Common myeloid progenitor, CD34-positive (primary cell): ENCODE measurements at regions not wholly inside any gene's neighbourhood (a gene's known extent, or its start where the extent isn't known, plus 50 kb on each side); places are given as distances from the start of the nearest gene placed in this dataset.

Experiments
- CTCF ChIA-PET: fragments of 350-600 bp; sonication (Branson Sonifier 250); formaldehyde crosslinking; loops from one replicate; lab custom pipeline; 2021; ENCODE audit warnings: antibody characterized with exemption; lab: Charles Lee
- POLR2A ChIA-PET: fragments of 350-600 bp; sonication (Branson Sonifier 250); formaldehyde crosslinking; loops from one replicate; lab custom pipeline; 2021; ENCODE audit warnings: antibody characterized with exemption; lab: Charles Lee
- DNase-seq, 3 donors: peaks; one replicate each; pipeline versions ENCODE4 v3.0.0 to v3.0.0-alpha.2; 2013
- H3K27ac ChIP-seq, 2 experiments: 1 replicate in 1 of 2; 2 replicates in 1 of 2; pipeline ENCODE4 v1.7.0; 2013; ENCODE audit warnings: inconsistent platforms in 2 of 2, low read length in 2 of 2, mild to moderate bottlenecking in 2 of 2, low read depth in 1 of 2, moderate library complexity in 1 of 2; ENCODE audit not compliant: severe bottlenecking in 2 of 2, insufficient read depth in 1 of 2, poor library complexity in 1 of 2
- H3K27me3 ChIP-seq, 5 experiments: replicated peaks in 2 of 5; 1 replicate in 3 of 5; 2 replicates in 2 of 5; pipeline versions ENCODE4 v1.6.1 to v1.7.0; 2013; ENCODE audit warnings: low read length in 4 of 5, mild to moderate bottlenecking in 2 of 5, moderate library complexity in 2 of 5, inconsistent platforms in 1 of 5; ENCODE audit not compliant: insufficient read depth in 5 of 5, control insufficient read depth in 4 of 5
- H3K36me3 ChIP-seq, 4 experiments: 1 replicate in 2 of 4; 2 replicates in 2 of 4; pipeline versions ENCODE4 v1.6.1 to v1.7.0; 2013; ENCODE audit warnings: low read length in 3 of 4, control low read depth in 1 of 4, mild to moderate bottlenecking in 1 of 4; ENCODE audit not compliant: control insufficient read depth in 4 of 4, insufficient read depth in 4 of 4
- H3K4me1 ChIP-seq, 4 experiments: 1 replicate in 3 of 4; 2 replicates in 1 of 4; pipeline versions ENCODE4 v1.6.1 to v1.7.1; 2013; ENCODE audit warnings: low read length in 3 of 4, mild to moderate bottlenecking in 3 of 4, control low read depth in 1 of 4, inconsistent platforms in 1 of 4, moderate library complexity in 1 of 4; ENCODE audit not compliant: control insufficient read depth in 4 of 4, insufficient read depth in 4 of 4; ENCODE audit errors: control extremely low read depth in 1 of 4
- H3K4me3 ChIP-seq, 7 experiments: 1 replicate in 4 of 7; 2 replicates in 3 of 7; pipeline versions ENCODE4 v1.5.1 to v1.7.0; 2013; ENCODE audit warnings: mild to moderate bottlenecking in 7 of 7, low read length in 6 of 7, moderate library complexity in 6 of 7, inconsistent platforms in 2 of 7, low read depth in 2 of 7, control low read depth in 1 of 7; ENCODE audit not compliant: insufficient read depth in 4 of 7, control insufficient read depth in 1 of 7; ENCODE audit errors: extremely low read depth in 1 of 7
- H3K9me3 ChIP-seq, 5 experiments: 1 replicate in 4 of 5; 2 replicates in 1 of 5; pipeline versions ENCODE4 v1.6.1 to v1.7.1; 2013; ENCODE audit warnings: low read length in 4 of 5, mild to moderate bottlenecking in 2 of 5, inconsistent platforms in 1 of 5, low read depth in 1 of 5, moderate library complexity in 1 of 5; ENCODE audit not compliant: control insufficient read depth in 4 of 5, insufficient read depth in 2 of 5; ENCODE audit errors: control extremely low read depth in 1 of 5
- WGBS: methylation state at CpG from one replicate; pipeline ENCODE4 v1.1.5; 2013; ENCODE audit not compliant: insufficient coverage; 5-methylcytosine and 5-hydroxymethylcytosine counted together

DNA sequence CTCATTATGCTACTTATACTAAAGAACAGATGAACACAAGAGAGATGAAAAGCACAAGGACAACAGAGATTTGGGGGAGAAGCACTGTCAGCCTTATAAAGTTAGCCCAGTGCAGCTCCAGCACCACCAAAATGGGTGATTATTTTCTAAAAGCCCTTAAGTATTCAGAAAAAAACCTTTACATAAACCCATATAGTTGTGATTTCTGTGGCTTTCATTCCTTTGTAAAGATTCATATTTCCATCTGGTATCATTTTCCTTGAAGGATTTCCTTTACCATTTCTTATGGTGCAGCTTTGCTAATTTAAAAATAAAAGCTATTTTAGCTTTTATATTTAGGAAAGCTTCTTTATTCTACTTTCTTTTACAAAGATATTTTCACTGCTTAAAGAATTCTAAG lies 311.0 kb downstream of the TMEM167A start:
- no peaks in the 10 kb centered on the region for H3K36me3 ChIP-seq
- no peak overlapping the region for H3K4me3 ChIP-seq
- no peaks in the 10 kb centered on the region for H3K27me3 ChIP-seq
- DNase-seq: no peak
- H3K9me3 ChIP-seq: peaks cover 0 to 4% (median 2%) of the 10 kb centered on the region in 5 experiments
- CTCF ChIA-PET: no interaction called here
- H3K4me1 ChIP-seq: no peaks in the 10 kb centered on the region
- H3K27ac ChIP-seq: no peak overlapping the region
- POLR2A ChIA-PET: no interaction called here

DNA sequence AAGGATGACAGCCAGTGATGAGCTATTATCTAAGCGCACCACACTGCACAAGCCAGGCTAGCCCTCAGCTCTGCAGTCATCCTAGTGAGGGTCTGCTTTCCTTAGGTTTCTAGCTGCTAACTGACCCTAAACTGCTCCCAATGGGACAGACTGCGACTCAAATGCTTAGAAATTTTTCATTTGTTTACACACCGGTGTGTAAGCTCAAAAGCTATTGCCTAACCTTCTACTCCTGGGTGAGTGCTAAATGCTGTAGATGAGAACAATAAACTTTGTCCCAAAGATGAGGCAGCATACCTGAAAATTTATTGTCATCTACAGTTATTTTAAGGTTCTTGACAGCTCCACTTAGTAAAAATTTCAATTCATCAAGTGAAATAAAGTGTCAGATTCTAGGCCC lies 311.4 kb downstream of the TMEM167A start:
- WGBS: 100% methylated on average over 1 of the region's 3 CpGs
- ChIA-PET CTCF (no interaction called here), POLR2A (no interaction called here)

DNA sequence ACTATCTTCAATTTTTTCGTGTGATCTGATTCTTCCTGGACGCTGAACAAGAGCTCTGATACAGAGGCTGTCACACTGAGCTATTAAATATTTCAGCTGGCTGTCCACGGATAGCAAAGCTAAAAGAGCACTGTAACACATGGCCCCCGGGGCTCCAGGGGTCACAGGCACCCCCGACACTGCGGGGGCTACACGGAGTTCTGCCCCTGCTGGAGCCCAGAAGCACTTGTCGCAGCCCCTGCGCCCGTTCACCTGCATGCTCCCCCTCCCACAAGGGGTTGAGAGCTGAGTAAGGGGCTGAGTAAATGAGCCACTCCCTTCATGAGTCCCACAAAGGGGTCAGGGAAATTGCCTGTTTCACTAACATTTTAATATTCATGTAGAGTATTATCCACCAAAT lies 316.3 kb downstream of the TMEM167A start:
- Histone ChIP-seq H3K9me3 (peaks cover 0 to 7% (median 4%) of the 10 kb centered on the region in 5 experiments), H3K4me1 (no peaks in the 10 kb centered on the region), H3K27me3 (no peaks in the 10 kb centered on the region), H3K27ac (no peak overlapping the region), H3K36me3 (no peaks in the 10 kb centered on the region), H3K4me3 (no peak overlapping the region)
- ChIA-PET CTCF (no interaction called here), POLR2A (no interaction called here)
- DNase-seq: no peak
- WGBS: 96% methylated on average over 10 of the region's 10 CpGs

More for the DNA sequence above, 311.4 kb downstream of the TMEM167A start:
- Histone ChIP-seq H3K27me3 (no peaks in the 10 kb centered on the region), H3K4me1 (no peaks in the 10 kb centered on the region), H3K36me3 (no peaks in the 10 kb centered on the region), H3K27ac (no peak overlapping the region), H3K9me3 (peaks cover 0 to 6% (median 3%) of the 10 kb centered on the region in 5 experiments), H3K4me3 (no peak overlapping the region)
- no peak for DNase-seq

DNA sequence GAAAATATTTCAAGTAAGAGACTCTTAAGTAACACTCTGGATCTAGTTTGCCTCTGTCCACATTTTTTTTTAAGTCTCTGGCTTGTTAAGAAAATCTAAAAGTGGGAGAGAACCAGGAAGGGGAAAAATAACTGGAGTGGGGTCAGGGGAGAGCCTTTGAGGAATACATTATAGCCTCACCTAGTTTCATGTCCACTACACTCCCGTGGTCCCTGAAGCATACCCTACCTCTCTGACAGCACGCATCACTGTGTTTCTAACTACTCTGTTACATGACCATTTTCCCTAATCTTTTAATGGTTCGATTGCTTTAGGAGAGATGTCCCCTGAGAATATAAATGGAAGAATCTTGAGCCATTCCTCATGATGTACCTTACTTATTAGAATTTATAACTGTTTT lies 318.3 kb downstream of the TMEM167A start:
- peaks cover 0 to 7% (median 4%) of the 10 kb centered on the region in 5 experiments for H3K9me3 ChIP-seq
- ChIA-PET CTCF (no interaction called here), POLR2A (no interaction called here)
- H3K36me3 ChIP-seq: no peaks in the 10 kb centered on the region
- no peak for DNase-seq
- H3K4me1 ChIP-seq: no peaks in the 10 kb centered on the region
- H3K27ac ChIP-seq: no peak overlapping the region
- no peaks in the 10 kb centered on the region for H3K27me3 ChIP-seq
- no peak overlapping the region for H3K4me3 ChIP-seq
- WGBS: 100% methylated on average over 2 of the region's 3 CpGs

DNA sequence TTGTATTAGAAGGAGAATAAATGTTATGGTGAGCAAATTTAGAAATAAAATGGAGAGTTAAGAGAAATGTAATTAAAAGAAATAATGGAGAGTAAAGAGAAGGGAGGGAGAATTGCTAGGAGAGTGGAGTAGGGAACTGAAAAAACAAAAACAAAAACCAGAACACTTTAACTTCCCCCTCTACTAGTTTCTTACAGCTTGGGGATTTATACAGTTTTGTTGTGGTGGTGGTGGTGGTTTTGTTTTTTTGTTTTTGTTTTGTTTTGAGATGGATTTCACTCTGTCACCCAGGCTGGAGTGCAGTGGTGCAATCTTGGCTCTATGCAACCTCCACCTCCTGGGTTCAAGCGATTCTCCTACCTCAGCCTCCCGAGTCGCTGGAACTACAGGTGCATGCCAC lies 322.4 kb downstream of the TMEM167A start:
- H3K4me3 ChIP-seq: no peak overlapping the region
- peaks cover 0 to 5% (median 0%) of the 10 kb centered on the region in 5 experiments for H3K9me3 ChIP-seq
- no peaks in the 10 kb centered on the region for H3K27me3 ChIP-seq
- ChIA-PET POLR2A (no interaction called here), CTCF (interaction anchor here (1.4 kb wide), 1 partner anchor 8 kb away, joined by 3 read pairs; no protein-coding TSS in a partner anchor)
- peak in 1 of 3 donors; percentile 14 for DNase-seq
- H3K36me3 ChIP-seq: no peaks in the 10 kb centered on the region
- 100% methylated on average over 1 of the region's 3 CpGs for WGBS
- H3K27ac ChIP-seq: no peak overlapping the region
- H3K4me1 ChIP-seq: peaks cover 0 to 4% (median 2%) of the 10 kb centered on the region in 4 experiments

DNA sequence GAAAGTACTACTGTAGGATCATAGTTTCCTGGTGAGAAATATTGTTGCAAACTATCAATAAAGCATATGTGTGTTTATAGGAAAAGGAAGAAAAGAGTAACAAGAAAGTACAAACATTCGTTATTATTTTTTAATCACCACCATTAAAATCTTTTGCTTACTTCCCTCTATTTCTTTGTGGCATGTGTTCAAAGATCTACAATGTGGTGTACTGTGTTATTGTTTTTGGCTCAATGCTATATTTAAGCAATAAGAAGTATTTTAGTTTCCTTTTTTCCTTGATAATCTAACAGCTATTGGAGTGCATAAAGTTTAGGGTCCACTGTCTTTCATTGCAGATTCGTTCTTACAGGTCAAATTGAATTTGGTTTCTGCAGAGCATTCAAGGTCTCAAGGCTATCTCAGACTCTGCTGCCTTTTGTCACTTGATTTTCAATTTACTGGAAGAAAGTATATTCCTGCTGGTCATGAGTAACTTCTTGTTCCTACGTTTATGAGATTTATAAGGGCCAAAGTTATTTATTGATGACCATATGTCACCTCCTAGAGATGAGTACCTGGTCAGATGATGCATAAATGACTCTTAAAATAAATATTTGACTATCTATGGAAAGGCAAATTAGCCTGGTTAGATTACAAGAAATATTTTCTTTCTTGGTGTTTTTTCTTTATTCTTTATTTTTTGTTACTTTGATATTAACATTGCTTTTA lies 323.0 kb downstream of the TMEM167A start:
- Histone ChIP-seq H3K4me1 (peaks cover 4 to 9% (median 7%) of the 10 kb centered on the region in 4 experiments), H3K27ac (no peak overlapping the region), H3K9me3 (peaks cover 0 to 5% (median 0%) of the 10 kb centered on the region in 5 experiments), H3K27me3 (no peaks in the 10 kb centered on the region), H3K36me3 (no peaks in the 10 kb centered on the region), H3K4me3 (no peak overlapping the region)
- POLR2A ChIA-PET: no interaction called here
- DNase-seq: no peak
- CTCF ChIA-PET: interaction anchor here (1.4 kb wide), 1 partner anchor 8 kb away, joined by 3 read pairs; no protein-coding TSS in a partner anchor
- no CpG with 5 or more reads among the region's 3 CpGs for WGBS

DNA sequence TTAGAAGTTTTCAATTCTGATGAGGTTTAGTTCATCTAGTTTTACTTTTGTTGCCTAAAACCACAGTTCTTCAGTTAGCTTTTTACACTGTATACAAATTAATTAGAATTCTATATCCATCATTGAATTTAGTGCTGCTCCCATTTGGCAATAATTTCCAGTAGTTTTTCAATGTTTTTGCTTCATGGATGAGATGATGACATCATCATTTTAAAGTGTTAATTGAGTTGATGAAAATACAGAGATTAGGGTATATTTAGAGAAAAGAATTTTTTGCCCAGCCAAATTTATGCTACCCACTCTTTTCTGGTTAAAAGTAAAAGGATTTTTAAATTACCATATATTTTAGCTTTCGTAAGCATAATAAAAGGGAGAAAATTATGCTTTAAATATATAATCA lies 323.8 kb downstream of the TMEM167A start:
- no peak for DNase-seq
- no peak overlapping the region for H3K27ac ChIP-seq
- WGBS: no CpG with 5 or more reads among the region's 1 CpG
- ChIA-PET POLR2A (no interaction called here), CTCF (interaction anchor here (1.4 kb wide), 1 partner anchor 9 kb away, joined by 3 read pairs; no protein-coding TSS in a partner anchor)
- H3K4me3 ChIP-seq: no peak overlapping the region
- no peaks in the 10 kb centered on the region for H3K36me3 ChIP-seq
- H3K27me3 ChIP-seq: no peaks in the 10 kb centered on the region
- peaks cover 4 to 18% (median 15%) of the 10 kb centered on the region in 4 experiments for H3K4me1 ChIP-seq
- H3K9me3 ChIP-seq: peaks cover 0 to 5% (median 0%) of the 10 kb centered on the region in 5 experiments
